ENCODE measurements at regions not wholly inside any gene's neighbourhood (a gene's known extent, or its start where the extent isn't known, plus 50 kb on each side); places are given as distances from the start of the nearest gene placed in this dataset.
"Not testable (repeated sequence)": the region's sequence is repeated elsewhere in the genome, so short reads cannot be mapped to it uniquely, and the experiment has no call there.

DNA sequence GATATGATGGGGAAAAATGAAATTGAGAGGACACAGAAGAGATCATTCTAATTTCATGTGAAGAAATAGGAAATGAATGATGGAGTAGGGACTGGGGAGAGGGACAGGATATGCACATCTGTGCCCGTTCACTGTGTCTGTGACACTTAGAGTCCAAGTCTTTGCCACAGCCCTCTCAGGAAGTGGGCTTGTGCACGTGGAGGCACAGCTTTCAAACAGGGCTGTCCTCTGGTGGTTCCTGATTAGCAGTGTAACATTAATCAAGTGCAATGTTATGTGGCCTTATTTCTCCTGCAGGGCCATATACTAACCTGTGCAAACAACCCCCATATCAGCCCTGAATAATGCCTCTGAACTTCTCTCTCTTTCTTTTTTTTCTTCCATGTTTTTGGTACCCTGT, 312.2 kb upstream of the FAM98A start:
- H3K9me3 Mint-ChIP-seq (ENCODE audit: low read depth, unreplicated experiment), result peaks cover 14% of the 10 kb centered on the region
- H3K27ac Mint-ChIP-seq (ENCODE audit: unreplicated experiment), result no peak overlapping the region
- no peak for DNase-seq
- CTCF ChIA-PET, result no interaction called here
- intact Hi-C loops (cut with micrococcal nuclease; ENCODE audit: unreplicated experiment), result no loop called here
- no TSS peak for BruUV-seq (replicated peaks)
- no peaks in the 10 kb centered on the region for H3K27me3 Mint-ChIP-seq (ENCODE audit: unreplicated experiment)
- no peak overlapping the region for H3K4me3 Mint-ChIP-seq (ENCODE audit: low read depth, unreplicated experiment)
- no peaks in the 10 kb centered on the region for H3K36me3 Mint-ChIP-seq (ENCODE audit: insufficient read depth, unreplicated experiment)
- TF ChIP-seq, protein P1, sequence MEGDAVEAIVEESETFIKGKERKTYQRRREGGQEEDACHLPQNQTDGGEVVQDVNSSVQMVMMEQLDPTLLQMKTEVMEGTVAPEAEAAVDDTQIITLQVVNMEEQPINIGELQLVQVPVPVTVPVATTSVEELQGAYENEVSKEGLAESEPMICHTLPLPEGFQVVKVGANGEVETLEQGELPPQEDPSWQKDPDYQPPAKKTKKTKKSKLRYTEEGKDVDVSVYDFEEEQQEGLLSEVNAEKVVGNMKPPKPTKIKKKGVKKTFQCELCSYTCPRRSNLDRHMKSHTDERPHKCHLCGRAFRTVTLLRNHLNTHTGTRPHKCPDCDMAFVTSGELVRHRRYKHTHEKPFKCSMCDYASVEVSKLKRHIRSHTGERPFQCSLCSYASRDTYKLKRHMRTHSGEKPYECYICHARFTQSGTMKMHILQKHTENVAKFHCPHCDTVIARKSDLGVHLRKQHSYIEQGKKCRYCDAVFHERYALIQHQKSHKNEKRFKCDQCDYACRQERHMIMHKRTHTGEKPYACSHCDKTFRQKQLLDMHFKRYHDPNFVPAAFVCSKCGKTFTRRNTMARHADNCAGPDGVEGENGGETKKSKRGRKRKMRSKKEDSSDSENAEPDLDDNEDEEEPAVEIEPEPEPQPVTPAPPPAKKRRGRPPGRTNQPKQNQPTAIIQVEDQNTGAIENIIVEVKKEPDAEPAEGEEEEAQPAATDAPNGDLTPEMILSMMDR (IDR thresholded peaks at IDR 0.05; ENCODE audit: unreplicated experiment), result no peak
- no peaks in the 10 kb centered on the region for H3K4me1 Mint-ChIP-seq (ENCODE audit: low read depth, unreplicated experiment)

DNA sequence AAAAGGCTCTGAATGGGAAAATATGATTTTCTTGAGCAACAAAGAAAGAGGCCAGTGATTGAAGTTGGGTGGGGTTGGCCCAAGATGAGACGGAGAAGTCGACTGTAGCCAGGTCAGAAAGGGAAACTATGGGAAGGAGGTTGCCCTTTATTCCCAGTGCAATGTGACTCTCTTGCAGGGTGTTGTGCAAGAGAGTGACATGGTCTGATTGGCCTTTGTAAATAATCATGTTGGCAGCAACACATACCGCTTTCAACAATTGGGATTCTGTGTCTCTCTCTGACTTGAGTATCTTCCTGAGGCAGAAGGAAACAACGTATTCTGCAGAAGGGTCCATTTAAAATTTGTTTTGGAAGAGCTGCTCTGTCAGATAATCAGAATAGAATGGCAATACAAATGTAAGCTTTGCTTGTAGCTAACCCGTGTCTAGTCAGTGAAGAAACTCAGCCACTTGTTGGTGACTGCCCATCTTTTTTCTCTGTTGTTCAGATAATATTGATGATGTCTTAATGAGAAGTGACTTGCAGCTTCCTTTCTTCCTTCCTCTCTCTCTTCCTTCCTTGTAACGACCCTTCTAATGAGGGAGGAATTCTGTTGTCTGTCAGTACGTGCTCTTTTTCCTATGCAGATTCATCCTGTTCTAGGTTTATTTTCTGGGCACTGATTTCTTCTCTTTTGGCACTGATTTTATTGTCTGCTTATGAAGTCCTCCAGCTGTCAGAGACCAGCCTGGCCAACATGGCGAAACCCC, 311.0 kb upstream of the FAM98A start:
- TF ChIP-seq, protein P1 (IDR thresholded peaks at IDR 0.05; ENCODE audit: unreplicated experiment), result no peak
- H3K27ac Mint-ChIP-seq (ENCODE audit: unreplicated experiment), result no peak overlapping the region
- CTCF ChIA-PET, result no interaction called here
- no peaks in the 10 kb centered on the region for H3K36me3 Mint-ChIP-seq (ENCODE audit: insufficient read depth, unreplicated experiment)
- no peaks in the 10 kb centered on the region for H3K27me3 Mint-ChIP-seq (ENCODE audit: unreplicated experiment)
- no TSS peak for BruUV-seq (replicated peaks)
- H3K9me3 Mint-ChIP-seq (ENCODE audit: low read depth, unreplicated experiment), result peaks cover 12% of the 10 kb centered on the region
- no peak overlapping the region for H3K4me3 Mint-ChIP-seq (ENCODE audit: low read depth, unreplicated experiment)
- intact Hi-C loops (cut with micrococcal nuclease; ENCODE audit: unreplicated experiment), result no loop called here
- DNase-seq, result no peak
- H3K4me1 Mint-ChIP-seq (ENCODE audit: low read depth, unreplicated experiment), result no peaks in the 10 kb centered on the region

DNA sequence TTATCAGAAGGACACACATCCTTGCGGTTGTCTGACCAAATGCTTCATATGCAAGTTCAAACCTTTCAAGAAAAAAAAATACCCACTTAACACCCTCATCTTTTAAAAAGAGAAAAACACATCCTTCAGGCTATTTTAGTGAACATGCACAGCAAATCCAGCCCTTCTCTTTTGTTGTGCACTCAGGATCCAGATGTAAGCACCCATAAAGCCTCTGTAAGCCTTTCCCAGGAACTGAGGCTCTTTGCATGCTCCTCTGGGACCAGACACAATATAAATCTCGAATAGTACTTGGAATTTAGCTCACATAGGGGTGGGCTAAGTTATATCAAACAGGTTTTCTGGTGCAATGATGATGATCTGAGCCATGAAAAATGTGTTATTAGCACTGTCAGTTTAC, 308.8 kb upstream of the FAM98A start:
- DNase-seq, result no peak
- H3K36me3 Mint-ChIP-seq (ENCODE audit: insufficient read depth, unreplicated experiment), result no peaks in the 10 kb centered on the region
- no TSS peak for BruUV-seq (replicated peaks)
- H3K27ac Mint-ChIP-seq (ENCODE audit: unreplicated experiment), result no peak overlapping the region
- intact Hi-C loops (cut with micrococcal nuclease; ENCODE audit: unreplicated experiment), result no loop called here
- no peaks in the 10 kb centered on the region for H3K4me1 Mint-ChIP-seq (ENCODE audit: low read depth, unreplicated experiment)
- H3K4me3 Mint-ChIP-seq (ENCODE audit: low read depth, unreplicated experiment), result no peak overlapping the region
- H3K9me3 Mint-ChIP-seq (ENCODE audit: low read depth, unreplicated experiment), result peaks cover 15% of the 10 kb centered on the region
- CTCF ChIA-PET, result no interaction called here
- no peaks in the 10 kb centered on the region for H3K27me3 Mint-ChIP-seq (ENCODE audit: unreplicated experiment)
- TF ChIP-seq, protein P1 (IDR thresholded peaks at IDR 0.05; ENCODE audit: unreplicated experiment), result no peak

DNA sequence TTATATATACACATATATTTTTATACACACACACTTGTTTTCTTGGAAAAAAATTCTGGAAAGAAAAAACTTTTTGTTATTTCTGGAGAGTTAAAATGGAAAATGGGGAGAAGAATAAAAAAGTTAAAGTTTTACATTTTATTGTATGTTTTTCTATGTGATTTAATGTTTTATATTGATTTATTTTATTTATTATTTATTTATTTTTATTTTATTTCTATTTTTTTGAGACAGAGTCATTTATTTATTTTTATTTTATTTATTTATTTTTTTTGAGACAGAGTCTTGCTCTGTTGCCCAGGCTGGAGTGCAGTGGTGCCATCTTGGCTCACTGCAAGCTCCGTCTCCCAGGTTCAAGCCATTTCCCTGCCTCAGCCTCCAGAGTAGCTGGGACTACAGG, 307.0 kb upstream of the FAM98A start:
- intact Hi-C loops (cut with micrococcal nuclease; ENCODE audit: unreplicated experiment); DNase-seq; H3K27me3 Mint-ChIP-seq (ENCODE audit: unreplicated experiment); BruUV-seq (replicated peaks); H3K4me3 Mint-ChIP-seq (ENCODE audit: low read depth, unreplicated experiment); H3K36me3 Mint-ChIP-seq (ENCODE audit: insufficient read depth, unreplicated experiment); H3K4me1 Mint-ChIP-seq (ENCODE audit: low read depth, unreplicated experiment); H3K27ac Mint-ChIP-seq (ENCODE audit: unreplicated experiment); CTCF ChIA-PET: not testable (repeated sequence)
- peaks cover 21% of the 10 kb centered on the region for H3K9me3 Mint-ChIP-seq (ENCODE audit: low read depth, unreplicated experiment)

DNA sequence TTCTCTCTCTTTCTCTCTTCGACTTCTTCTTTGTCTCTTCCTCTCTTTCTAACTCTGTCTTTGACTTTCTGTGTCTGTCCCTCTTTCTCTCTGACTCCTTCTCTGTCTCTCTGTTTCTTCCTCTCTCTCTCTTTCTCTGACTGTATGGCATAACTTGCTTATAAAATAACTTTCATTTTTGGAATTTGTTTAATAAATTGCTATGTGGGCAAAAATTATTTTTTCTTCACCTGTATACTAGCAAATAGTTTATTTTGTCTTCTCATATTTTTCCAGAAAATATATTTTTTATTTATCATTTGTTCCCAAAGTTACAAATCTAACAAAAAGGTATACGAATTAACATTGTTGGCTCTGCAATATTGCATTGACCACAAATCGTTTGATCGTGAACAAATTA, 305.7 kb upstream of the FAM98A start:
- DNase-seq, result no peak
- H3K27me3 Mint-ChIP-seq (ENCODE audit: unreplicated experiment), result no peaks in the 10 kb centered on the region
- intact Hi-C loops (cut with micrococcal nuclease; ENCODE audit: unreplicated experiment), result no loop called here
- CTCF ChIA-PET, result no interaction called here
- BruUV-seq (replicated peaks), result no TSS peak
- H3K9me3 Mint-ChIP-seq (ENCODE audit: low read depth, unreplicated experiment), result peaks cover 21% of the 10 kb centered on the region
- TF ChIP-seq, protein P1 (IDR thresholded peaks at IDR 0.05; ENCODE audit: unreplicated experiment), result no peak
- H3K4me1 Mint-ChIP-seq (ENCODE audit: low read depth, unreplicated experiment), result no peaks in the 10 kb centered on the region
- H3K36me3 Mint-ChIP-seq (ENCODE audit: insufficient read depth, unreplicated experiment), result no peaks in the 10 kb centered on the region
- no peak overlapping the region for H3K27ac Mint-ChIP-seq (ENCODE audit: unreplicated experiment)
- no peak overlapping the region for H3K4me3 Mint-ChIP-seq (ENCODE audit: low read depth, unreplicated experiment)
